Erythroblast (primary cell): ENCODE measurements at regions not wholly inside any gene's neighbourhood (a gene's known extent, or its start where the extent isn't known, plus 50 kb on each side); places are given as distances from the start of the nearest gene placed in this dataset.

Experiments used
- DNase-seq, 2 experiments: peaks; one replicate each; lab custom pipeline; 2025; lab: John Stamatoyannopoulos, UW
- GATA1 ChIP-seq: IDR thresholded peaks from 2 replicates; pipeline ENCODE4 v1.6.1; 2011; ENCODE audit warnings: low read depth, mild to moderate bottlenecking, control low read depth, low read length, moderate library complexity
- POLR2A ChIP-seq: IDR thresholded peaks from 2 replicates; pipeline ENCODE4 v1.6.1; 2011; ENCODE audit warnings: mild to moderate bottlenecking, low read length

DNA sequence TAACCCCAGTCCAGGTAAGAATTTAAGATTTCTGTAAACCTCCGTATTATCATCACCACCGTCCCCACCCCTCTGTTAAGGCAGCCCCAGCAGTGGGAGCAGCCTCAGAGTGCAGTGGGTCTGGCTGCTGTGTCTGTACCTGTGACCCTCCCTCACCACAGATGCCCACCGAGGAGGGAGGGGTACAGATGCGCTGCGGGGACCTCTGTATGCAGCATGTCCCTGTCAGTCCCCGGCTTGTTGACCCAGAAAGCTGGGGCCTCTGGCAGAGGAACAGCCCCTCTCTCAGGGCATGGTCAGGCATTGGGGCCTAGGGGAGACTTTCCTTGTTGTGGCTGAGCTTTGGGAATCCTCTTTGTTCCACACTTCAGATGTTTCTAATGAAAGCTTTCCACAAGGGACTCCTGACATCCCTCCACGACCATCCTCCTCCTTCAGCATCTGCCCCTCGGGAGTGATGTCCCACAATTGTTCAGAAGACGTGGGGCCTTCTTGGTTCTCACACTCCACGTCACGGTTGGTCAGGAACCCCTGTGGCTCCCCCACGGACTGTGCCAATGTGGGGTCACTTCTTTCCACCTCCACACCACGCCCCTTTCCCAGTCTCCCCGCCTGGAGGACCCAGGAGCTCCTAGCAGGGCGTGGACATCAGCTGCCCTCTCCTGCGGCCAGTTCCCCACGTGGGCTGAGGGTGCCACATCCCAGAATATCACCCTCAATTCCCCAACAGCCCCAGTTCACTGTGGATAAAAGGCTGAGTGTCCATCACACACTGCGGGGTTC lies 384.2 kb upstream of the MYT1L start:
- DNase-seq = no peak
- TF ChIP-seq POLR2A (no peak), GATA1 (no peak)

DNA sequence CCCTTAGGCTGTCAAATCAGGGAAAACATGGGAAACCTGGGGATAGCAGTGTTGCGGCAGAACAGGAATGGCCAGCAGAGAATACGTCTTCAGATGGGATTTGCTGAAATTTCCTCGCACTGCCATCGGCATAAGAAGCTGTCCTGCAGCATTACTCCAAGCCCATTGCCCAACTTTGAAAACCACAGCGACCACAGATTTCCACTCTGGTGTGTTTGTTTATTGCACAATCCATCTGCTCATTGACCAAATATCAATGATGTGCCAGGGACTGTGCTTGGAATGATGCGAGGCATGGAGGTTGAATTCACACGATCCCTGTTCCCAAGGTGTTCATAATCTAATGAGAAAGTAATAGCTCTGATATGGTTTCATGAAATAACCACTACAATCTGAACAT lies 383.3 kb upstream of the MYT1L start:
- TF ChIP-seq GATA1 = no peak
- TF ChIP-seq POLR2A = no peak
- no peak for DNase-seq

DNA sequence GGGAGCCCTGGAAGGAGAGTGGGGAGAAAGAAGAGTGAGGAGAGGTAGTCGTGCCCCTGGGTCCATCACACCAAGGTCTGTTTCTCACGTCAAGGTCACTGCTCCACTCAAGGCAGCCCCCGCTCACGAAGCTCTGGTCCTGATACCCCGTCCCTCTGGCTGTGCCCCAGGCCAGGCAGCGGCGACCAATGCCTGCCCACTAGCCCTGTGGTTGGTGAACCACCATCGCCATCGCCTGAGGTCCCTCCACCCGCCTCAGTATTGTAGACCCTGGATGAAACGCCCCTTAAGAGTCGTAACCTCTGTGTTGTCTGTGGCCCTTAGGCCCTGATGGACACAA lies 378.3 kb upstream of the MYT1L start:
- no peak for TF ChIP-seq POLR2A
- no peak for TF ChIP-seq GATA1
- no peak for DNase-seq

GRCh38 chr2:2708575-2709430 lies 377.7 kb upstream of the MYT1L start:
- DNase-seq = no peak
- TF ChIP-seq POLR2A (no peak), GATA1 (no peak)

DNA sequence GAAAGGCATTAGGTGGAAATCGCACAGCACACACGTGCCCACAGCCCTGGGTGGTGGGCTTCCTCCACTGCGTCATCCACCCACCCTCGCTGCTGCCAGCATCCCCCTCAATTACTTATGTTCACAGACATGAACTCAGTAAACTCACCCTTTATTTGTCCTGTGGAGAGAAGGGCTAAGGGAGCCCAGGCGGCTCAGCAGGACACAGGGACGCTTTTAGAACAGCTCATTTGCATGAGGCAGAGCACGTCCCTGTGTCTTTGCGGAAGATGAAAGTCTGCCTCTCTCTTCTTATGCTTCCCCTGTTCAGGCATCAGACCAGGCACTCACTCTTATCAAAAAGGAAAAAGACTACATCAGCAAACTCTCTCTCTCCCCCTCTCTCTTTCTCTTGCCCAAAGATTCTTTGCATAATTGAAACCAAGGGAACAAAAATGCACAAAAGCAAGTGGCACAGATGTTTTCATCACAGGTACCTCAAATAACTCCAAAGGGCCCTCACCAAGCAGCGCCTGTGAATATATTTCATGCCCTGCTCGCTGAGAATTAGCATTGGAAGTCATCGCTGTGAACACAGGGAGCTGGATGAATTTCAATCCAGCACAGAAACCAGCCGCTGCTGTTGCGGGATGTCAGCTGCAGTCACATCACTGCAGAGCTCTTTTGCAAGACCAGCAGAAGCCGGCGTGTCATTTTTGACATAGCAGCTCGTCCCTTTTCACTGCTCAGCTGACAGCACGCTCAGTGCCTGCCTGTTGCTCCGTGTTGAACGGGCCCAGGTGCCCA lies 376.3 kb upstream of the MYT1L start:
- no peak for TF ChIP-seq GATA1
- TF ChIP-seq POLR2A = no peak
- DNase-seq = no peak

DNA sequence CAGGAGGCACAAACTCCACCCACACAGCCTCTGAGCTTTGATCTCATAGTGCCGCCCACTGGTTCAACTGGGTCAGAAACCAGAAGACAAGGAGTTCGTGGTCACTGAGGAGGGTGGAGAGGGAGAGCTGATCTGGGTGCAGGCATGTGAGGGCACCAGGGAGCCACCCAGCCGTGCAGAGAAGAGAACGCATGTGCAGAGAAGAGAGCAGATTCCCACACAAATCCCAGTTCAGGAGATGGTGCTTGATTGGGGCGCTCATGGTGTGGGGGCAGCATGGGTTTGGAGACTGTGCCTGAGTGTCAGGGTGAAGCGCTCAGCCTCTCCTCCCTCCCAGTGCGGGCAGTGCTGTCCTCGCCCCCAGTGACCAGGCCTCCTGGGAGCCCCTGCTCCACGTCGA lies 375.2 kb upstream of the MYT1L start:
- no peak for DNase-seq
- TF ChIP-seq POLR2A = no peak
- TF ChIP-seq GATA1 = no peak

DNA sequence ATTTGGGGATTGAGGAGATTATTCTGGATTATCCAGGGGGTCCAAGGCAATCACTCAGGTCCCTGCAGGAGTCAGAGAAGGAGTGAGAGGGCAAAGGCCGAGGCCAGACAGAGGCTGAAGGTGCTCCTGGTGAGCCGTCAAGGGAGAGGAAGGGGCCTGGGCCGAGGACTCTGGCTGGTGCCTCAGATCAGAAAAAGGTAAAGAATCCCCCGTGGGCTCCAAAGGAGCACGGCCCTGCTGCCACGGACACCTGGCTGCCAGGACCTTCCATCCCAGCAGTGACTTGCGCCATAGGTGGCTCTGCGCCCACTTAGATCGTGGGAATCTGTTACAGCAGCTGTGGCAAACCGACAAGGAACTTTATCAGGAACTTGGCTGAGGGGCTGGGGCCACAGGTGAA lies 374.8 kb upstream of the MYT1L start:
- no peak for DNase-seq
- no peak for TF ChIP-seq POLR2A
- no peak for TF ChIP-seq GATA1

DNA sequence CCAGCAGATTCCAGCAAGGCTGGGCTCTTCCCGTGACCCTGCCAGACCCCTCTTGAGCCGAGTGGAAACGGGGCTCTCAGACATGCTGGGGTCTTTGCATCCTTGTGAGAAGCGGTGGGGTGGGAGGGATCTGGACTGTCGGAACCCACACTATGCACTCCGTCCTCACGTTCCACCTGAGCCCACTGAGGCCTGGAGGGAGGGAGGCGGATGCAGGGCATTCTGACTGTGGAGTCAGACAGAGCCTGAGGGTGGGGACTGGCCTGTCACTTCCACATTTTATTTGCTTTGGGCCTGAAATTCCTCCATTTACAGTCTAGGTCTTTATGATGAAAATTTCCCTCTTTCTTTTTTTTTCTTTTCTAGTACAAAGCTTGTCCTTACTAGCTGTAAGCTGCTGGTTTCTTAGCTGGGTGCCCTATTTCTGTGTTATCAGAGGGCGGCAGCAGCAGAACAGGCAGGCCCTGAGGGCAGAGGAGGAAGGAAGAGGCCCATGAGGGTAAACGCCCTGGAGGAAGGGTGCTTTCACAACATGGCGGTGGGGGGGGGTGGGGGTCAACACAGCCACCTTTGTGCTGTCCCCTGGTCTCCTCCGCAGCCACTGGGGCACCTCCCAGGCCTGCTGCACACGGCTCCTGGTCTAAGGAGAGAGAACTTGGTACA lies 373.5 kb upstream of the MYT1L start:
- TF ChIP-seq GATA1 (no peak), POLR2A (no peak)
- no peak for DNase-seq

- no peak for DNase-seq
- TF ChIP-seq GATA1 (no peak), POLR2A (no peak)
Observed at GRCh38 chr2:2703762-2704427, 372.8 kb upstream of the MYT1L start.

DNA sequence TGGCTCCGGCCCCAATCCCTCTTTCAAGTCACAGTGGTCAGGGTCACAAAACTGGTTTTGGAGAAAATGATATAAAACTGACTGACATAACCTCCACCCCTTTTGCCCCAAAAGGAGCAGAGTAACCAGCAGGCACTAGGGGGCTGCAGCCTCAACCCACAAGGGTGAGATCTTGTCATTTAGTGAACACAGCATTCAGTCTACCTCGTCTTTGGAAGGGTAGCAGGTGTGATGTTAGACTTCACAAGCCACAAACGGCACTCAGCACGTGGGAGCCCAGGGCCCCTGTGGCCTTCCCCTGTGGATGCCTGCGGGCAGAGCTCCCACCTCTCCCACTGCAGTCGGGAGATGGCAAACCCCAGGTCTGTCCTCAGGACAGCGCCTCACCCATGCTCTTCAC lies 372.1 kb upstream of the MYT1L start:
- TF ChIP-seq GATA1 (no peak), POLR2A (no peak)
- DNase-seq = no peak

GRCh38 chr2:2702385-2702784 lies 371.3 kb upstream of the MYT1L start:
- TF ChIP-seq POLR2A (no peak), GATA1 (no peak)
- no peak for DNase-seq

GRCh38 chr2:2701813-2702212 lies 370.7 kb upstream of the MYT1L start:
- DNase-seq = no peak
- TF ChIP-seq GATA1 (no peak), POLR2A (no peak)

GRCh38 chr2:2701176-2701781 lies 370.2 kb upstream of the MYT1L start:
- TF ChIP-seq GATA1 = no peak
- no peak for TF ChIP-seq POLR2A
- no peak for DNase-seq
